Stomach (tissue), 8 donors: ENCODE measurements at regions not wholly inside any gene's neighbourhood (a gene's known extent, or its start where the extent isn't known, plus 50 kb on each side); places are given as distances from the start of the nearest gene placed in this dataset.
A peak's percentile ranks its signal among the peaks of the same experiment; 100 is the strongest.

Source experiments
- DNase-seq, 2 donors: peaks; one replicate each; pipeline versions ENCODE4 v3.0.0 to v3.0.0-alpha.2; 2013 to 2019
- H3K27ac ChIP-seq, 5 donors: fragments of 200-600 bp in 4 of 5; sonication (generic) in 4 of 5; one replicate each; pipeline ENCODE4 v1.5.1; 2013 to 2019; ENCODE audit warnings: mild to moderate bottlenecking in 1 of 5, moderate library complexity in 1 of 5
- H3K27me3 ChIP-seq, 3 donors: fragments of 200-600 bp; sonication (generic); one replicate each; pipeline ENCODE4 v1.5.1; 2017 to 2019; ENCODE audit warnings: mixed run types in 1 of 3
- H3K36me3 ChIP-seq, 4 donors: fragments of 200-600 bp; sonication (generic); 1 replicate in 3 of 4; 2 replicates in 1 of 4; pipeline ENCODE4 v1.5.1; 2016 to 2019
- H3K4me1 ChIP-seq, 4 donors: fragments of 200-600 bp; sonication (generic); one replicate each; pipeline ENCODE4 v1.5.1; 2016 to 2019
- H3K4me3 ChIP-seq, 4 donors: fragments of 200-600 bp; sonication (generic) in 3 of 4; one replicate each; pipeline ENCODE4 v1.5.1; 2016 to 2019; ENCODE audit warnings: mild to moderate bottlenecking in 1 of 4
- H3K9me3 ChIP-seq, 4 donors: fragments of 200-600 bp; sonication (generic); one replicate each; pipeline ENCODE4 v1.5.1; 2016 to 2019
- EP300 ChIP-seq: sonication (generic); formaldehyde crosslinking; IDR thresholded peaks from one replicate; pipeline ENCODE4 v1.6.1; 2017; ENCODE audit warnings: antibody characterized with exemption
- POLR2A ChIP-seq, 4 donors: fragments of 450-650 bp; IDR thresholded peaks; one replicate each; pipeline ENCODE4 v1.6.1; 2016; ENCODE audit warnings: antibody characterized with exemption in 4 of 4, control low read depth in 2 of 4, mild to moderate bottlenecking in 1 of 4, moderate library complexity in 1 of 4
- POLR2AphosphoS5 ChIP-seq, 3 donors: sonication (generic); formaldehyde crosslinking; IDR thresholded peaks; one replicate each; pipeline ENCODE4 v1.6.1; 2016; ENCODE audit warnings: antibody characterized with exemption in 3 of 3
- WGBS, 5 donors: extraction: QIAGEN DNeasy Blood & Tissue Kit in 3 of 5; methylation state at CpG; one replicate each; pipeline versions ENCODE4 v1.1.5 to v1.1.7; 2013 to 2018; 5-methylcytosine and 5-hydroxymethylcytosine counted together
- intact Hi-C: fragments of 100-400 bp; cut with DNase I; formaldehyde crosslinking; loops from one replicate; pipeline ENCODE4 v1.15.1; 2023; ENCODE audit warnings: low total_unique reads
- TF ChIP-seq, protein P1 (sequence below), 7 experiments: fragments of 450-650 bp in 4 of 7; fragments of 200-600 bp in 3 of 7; sonication (generic) in 3 of 7; IDR thresholded peaks; one replicate each; pipeline ENCODE4 v1.5.1; 2016 to 2019; ENCODE audit warnings: antibody characterized with exemption in 7 of 7, control low read depth in 2 of 7, mild to moderate bottlenecking in 1 of 7
- donor health status: healthy with polysubstance abuse.
- donor health status: Bipolar disorder and iron deficiency.
- donor health status: healthy.

DNA sequence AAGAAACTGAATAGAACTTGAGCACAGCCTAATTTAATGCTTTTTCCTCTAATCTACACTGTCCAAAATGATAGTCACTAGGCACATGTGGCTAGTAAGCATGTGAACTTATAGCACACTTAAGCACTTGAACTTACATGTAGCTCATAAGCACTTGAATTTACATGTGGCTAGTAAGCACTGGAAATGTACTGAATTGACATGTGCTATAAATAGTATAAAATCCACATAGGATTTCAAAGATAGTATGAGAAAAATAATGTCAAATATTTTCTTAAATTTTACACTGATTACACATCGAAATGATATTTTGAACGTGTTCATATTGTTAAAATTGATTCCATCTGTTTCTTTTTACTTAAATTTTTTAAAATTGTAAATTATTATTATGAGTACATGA, 167.3 kb downstream of the CARTPT start:
- WGBS, 5 donors = 91 to 97% (median 92%) methylated on average over 2 of the region's 2 CpGs
- intact Hi-C loops = no loop called here
- H3K4me3 ChIP-seq = no peak overlapping the region
- H3K36me3 ChIP-seq = no peaks in the 10 kb centered on the region
- no peak for DNase-seq
- no peaks in the 10 kb centered on the region for H3K9me3 ChIP-seq
- H3K27me3 ChIP-seq = no peaks in the 10 kb centered on the region
- no peak overlapping the region for H3K27ac ChIP-seq
- H3K4me1 ChIP-seq = peaks cover 0 to 9% (median 0%) of the 10 kb centered on the region in 4 donors
- TF ChIP-seq EP300 (no peak), POLR2A (IDR thresholded peaks at IDR 0.05) (no peak)

DNA sequence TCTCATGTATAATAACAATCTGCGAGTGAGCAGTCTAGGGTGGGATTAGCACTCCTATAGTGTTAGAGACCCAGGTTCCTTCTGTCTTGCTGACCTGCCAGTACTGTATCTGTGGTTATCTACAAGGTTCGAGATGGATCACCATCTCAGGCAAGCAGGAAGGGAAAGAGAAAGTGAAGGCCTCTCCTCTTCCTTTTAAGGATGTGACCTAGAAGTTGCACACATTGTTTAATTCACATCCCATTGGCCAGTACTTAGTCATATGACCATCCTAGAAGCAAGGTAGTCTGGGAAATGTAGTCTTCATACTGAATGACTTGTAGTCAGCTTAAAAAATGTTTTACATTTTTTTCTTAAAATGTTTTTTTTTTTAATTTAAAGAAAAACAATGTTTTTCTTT, 168.6 kb downstream of the CARTPT start:
- Histone ChIP-seq H3K9me3 (no peaks in the 10 kb centered on the region), H3K4me3 (no peak overlapping the region), H3K27ac (no peak overlapping the region), H3K27me3 (peaks cover 0 to 8% (median 0%) of the 10 kb centered on the region in 3 donors), H3K36me3 (no peaks in the 10 kb centered on the region), H3K4me1 (peaks cover 0 to 13% (median 6%) of the 10 kb centered on the region in 4 donors)
- intact Hi-C loops = no loop called here
- WGBS, 5 donors = 63 to 72% (median 67%) methylated on average over 2 of the region's 2 CpGs
- TF ChIP-seq POLR2A (IDR thresholded peaks at IDR 0.05) = no peak
- no peak for TF ChIP-seq EP300
- TF ChIP-seq, protein P1, sequence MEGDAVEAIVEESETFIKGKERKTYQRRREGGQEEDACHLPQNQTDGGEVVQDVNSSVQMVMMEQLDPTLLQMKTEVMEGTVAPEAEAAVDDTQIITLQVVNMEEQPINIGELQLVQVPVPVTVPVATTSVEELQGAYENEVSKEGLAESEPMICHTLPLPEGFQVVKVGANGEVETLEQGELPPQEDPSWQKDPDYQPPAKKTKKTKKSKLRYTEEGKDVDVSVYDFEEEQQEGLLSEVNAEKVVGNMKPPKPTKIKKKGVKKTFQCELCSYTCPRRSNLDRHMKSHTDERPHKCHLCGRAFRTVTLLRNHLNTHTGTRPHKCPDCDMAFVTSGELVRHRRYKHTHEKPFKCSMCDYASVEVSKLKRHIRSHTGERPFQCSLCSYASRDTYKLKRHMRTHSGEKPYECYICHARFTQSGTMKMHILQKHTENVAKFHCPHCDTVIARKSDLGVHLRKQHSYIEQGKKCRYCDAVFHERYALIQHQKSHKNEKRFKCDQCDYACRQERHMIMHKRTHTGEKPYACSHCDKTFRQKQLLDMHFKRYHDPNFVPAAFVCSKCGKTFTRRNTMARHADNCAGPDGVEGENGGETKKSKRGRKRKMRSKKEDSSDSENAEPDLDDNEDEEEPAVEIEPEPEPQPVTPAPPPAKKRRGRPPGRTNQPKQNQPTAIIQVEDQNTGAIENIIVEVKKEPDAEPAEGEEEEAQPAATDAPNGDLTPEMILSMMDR (IDR thresholded peaks at IDR 0.05) = no peak
- no peak for TF ChIP-seq POLR2AphosphoS5 (IDR thresholded peaks at IDR 0.05)
- DNase-seq = peak in 1 of 2 donors; percentile 58

DNA sequence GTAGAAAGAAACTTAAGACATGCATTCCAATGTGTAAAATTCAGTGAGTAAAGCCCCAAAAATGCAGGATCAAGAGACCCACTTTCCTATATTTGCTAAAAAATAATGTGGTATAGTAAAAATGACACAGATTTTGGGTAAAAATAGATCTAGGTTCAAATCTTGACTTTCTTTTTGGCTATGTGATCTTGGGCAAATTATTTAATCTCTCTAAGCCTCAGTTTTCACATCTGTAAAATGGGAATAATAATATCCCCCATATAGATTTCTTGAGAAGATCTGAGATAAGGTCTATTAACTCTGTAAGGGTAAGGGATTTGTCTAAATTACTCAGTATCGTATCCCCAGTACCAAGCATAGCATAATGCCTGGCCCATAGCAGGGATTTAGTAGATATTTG, 172.3 kb downstream of the CARTPT start:
- no peak overlapping the region for H3K4me3 ChIP-seq
- peak overlapping the region in 1 of 5 donors; percentile 48 for H3K27ac ChIP-seq
- 64 to 93% (median 80%) methylated on average over 1 of the region's 1 CpG for WGBS, 5 donors
- TF ChIP-seq POLR2AphosphoS5 (IDR thresholded peaks at IDR 0.05) = no peak
- TF ChIP-seq, protein P1 (IDR thresholded peaks at IDR 0.05) = no peak
- no peak for TF ChIP-seq EP300
- no peak for TF ChIP-seq POLR2A (IDR thresholded peaks at IDR 0.05)
- no peaks in the 10 kb centered on the region for H3K9me3 ChIP-seq
- intact Hi-C loops = no loop called here
- no peaks in the 10 kb centered on the region for H3K36me3 ChIP-seq
- peaks cover 0 to 13% (median 2%) of the 10 kb centered on the region in 4 donors for H3K4me1 ChIP-seq
- no peak for DNase-seq
- peaks cover 0 to 8% (median 0%) of the 10 kb centered on the region in 3 donors for H3K27me3 ChIP-seq

DNA sequence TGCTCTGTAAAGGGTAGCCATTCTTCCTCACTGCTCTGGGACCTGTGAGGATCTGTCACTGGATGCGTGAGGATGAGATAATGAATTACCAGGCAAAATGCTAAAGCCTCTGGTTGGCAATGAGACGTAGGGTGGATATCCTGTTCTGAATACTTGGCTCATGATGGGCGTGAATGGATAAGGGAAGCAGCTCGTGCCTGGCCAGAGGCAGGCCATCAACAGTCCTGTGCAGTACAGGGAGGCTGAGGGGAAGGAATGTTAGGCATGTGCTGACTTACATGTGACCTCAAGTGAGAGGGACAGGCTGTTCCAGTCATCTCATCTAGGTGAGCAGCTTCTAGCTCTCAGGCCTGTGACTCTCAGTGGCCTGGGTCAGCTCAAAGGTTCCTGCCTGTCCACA, 172.8 kb downstream of the CARTPT start:
- 44 to 57% (median 51%) methylated on average over 4 of the region's 4 CpGs for WGBS, 5 donors
- H3K4me1 ChIP-seq = peaks cover 0 to 13% (median 2%) of the 10 kb centered on the region in 4 donors
- H3K4me3 ChIP-seq = no peak overlapping the region
- intact Hi-C loops = no loop called here
- peaks cover 0 to 8% (median 0%) of the 10 kb centered on the region in 3 donors for H3K27me3 ChIP-seq
- H3K27ac ChIP-seq = peak overlapping the region in 1 of 5 donors; percentile 48
- H3K9me3 ChIP-seq = no peaks in the 10 kb centered on the region
- TF ChIP-seq EP300 (no peak), POLR2A (IDR thresholded peaks at IDR 0.05) (no peak), POLR2AphosphoS5 (IDR thresholded peaks at IDR 0.05) (no peak)
- TF ChIP-seq, protein P1 (IDR thresholded peaks at IDR 0.05) = no peak
- DNase-seq = no peak
- H3K36me3 ChIP-seq = no peaks in the 10 kb centered on the region

DNA sequence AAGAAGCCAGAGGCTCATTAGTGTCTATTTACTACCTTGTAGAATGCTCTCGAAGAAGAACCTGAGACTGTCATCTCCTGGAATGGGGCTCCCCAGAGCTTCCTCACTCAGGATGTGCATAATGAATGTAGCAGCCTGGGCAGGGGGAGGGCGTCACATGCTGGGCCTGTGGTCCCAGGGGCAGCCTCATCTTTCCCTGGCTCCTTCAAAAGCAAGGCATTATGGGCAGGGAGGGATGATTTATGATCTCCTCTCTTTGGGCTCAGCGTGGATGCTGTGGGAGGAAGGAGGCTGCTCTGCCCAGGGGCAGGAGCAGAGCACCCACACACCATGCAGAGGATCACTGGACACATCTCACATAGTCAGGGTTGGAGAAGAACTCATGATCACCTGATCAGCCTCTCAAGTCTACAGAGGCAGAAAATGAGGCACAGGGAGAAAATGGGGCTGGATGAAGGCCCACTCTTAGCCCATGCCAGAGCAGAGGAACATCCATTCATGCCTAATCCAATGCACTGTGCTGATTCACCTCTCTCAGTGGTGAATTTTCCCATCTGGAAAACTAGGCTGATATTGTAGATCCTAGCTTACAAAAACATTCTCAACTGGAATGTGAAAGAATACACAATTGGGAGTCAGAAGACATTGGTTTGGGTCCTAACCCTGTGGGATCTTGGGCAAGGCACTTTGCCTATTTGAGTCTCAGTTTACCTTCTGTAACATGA, 173.7 kb downstream of the CARTPT start:
- peaks cover 0 to 13% (median 2%) of the 10 kb centered on the region in 4 donors for H3K4me1 ChIP-seq
- H3K36me3 ChIP-seq = no peaks in the 10 kb centered on the region
- DNase-seq = no peak
- H3K27me3 ChIP-seq = peaks cover 0 to 8% (median 0%) of the 10 kb centered on the region in 3 donors
- intact Hi-C loops = no loop called here
- no peaks in the 10 kb centered on the region for H3K9me3 ChIP-seq
- no peak overlapping the region for H3K4me3 ChIP-seq
- 55 to 72% (median 60%) methylated on average over 2 to 3 of the region's 3 CpGs for WGBS, 5 donors
- peak overlapping the region in 1 of 5 donors; percentile 48 for H3K27ac ChIP-seq
- TF ChIP-seq POLR2A (IDR thresholded peaks at IDR 0.05) (no peak), EP300 (no peak), POLR2AphosphoS5 (IDR thresholded peaks at IDR 0.05) (no peak)
- TF ChIP-seq, protein P1 (IDR thresholded peaks at IDR 0.05) = no peak
